ENCODE measurements at regions not wholly inside any gene's neighbourhood (a gene's known extent, or its start where the extent isn't known, plus 50 kb on each side); places are given as distances from the start of the nearest gene placed in this dataset.
"Not testable (repeated sequence)": the region's sequence is repeated elsewhere in the genome, so short reads cannot be mapped to it uniquely, and the experiment has no call there.

DNA sequence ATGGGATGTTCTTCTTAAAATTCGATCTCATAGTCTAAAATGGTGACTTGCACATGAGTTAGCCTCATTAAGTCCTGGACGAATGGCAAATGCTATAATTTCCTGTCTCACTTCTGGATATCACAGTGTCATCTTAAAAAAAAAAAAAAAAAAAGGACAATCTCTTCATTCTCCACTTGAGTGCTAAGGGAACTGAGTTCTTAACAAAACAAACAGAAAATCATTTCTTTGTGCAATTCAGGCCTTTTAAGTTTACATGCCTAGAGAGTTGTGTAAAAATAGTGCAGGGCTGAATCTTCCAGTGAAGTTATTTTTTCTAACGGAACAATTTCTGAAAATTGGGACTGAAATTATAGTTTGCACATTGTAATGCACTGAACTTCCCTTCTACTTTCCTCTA, 122.8 kb upstream of the FAT1 start:
- intact Hi-C loops (cut with DNase I) = no loop called here
- WGBS, 2 donors = 70 to 78% methylated on average over 3 of the region's 3 CpGs
- Histone ChIP-seq H3K27me3 (no peaks in the 10 kb centered on the region), H3K36me3 (replicated peaks in 1 of 2; ENCODE audit: insufficient read depth in 1 of 2, low read depth in 2 of 2) (no peaks in the 10 kb centered on the region), H3K9me3 (no peaks in the 10 kb centered on the region), H3K4me3 (no peak overlapping the region), H3K27ac (no peak overlapping the region), H3K4me1 (peaks cover 11% of the 10 kb centered on the region)
- DNase-seq = no peak
- no peak for TF ChIP-seq POLR2A (IDR thresholded peaks at IDR 0.05)
- TF ChIP-seq, protein P1, sequence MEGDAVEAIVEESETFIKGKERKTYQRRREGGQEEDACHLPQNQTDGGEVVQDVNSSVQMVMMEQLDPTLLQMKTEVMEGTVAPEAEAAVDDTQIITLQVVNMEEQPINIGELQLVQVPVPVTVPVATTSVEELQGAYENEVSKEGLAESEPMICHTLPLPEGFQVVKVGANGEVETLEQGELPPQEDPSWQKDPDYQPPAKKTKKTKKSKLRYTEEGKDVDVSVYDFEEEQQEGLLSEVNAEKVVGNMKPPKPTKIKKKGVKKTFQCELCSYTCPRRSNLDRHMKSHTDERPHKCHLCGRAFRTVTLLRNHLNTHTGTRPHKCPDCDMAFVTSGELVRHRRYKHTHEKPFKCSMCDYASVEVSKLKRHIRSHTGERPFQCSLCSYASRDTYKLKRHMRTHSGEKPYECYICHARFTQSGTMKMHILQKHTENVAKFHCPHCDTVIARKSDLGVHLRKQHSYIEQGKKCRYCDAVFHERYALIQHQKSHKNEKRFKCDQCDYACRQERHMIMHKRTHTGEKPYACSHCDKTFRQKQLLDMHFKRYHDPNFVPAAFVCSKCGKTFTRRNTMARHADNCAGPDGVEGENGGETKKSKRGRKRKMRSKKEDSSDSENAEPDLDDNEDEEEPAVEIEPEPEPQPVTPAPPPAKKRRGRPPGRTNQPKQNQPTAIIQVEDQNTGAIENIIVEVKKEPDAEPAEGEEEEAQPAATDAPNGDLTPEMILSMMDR (IDR thresholded peaks at IDR 0.05) = no peak
- no peak for ATAC-seq

DNA sequence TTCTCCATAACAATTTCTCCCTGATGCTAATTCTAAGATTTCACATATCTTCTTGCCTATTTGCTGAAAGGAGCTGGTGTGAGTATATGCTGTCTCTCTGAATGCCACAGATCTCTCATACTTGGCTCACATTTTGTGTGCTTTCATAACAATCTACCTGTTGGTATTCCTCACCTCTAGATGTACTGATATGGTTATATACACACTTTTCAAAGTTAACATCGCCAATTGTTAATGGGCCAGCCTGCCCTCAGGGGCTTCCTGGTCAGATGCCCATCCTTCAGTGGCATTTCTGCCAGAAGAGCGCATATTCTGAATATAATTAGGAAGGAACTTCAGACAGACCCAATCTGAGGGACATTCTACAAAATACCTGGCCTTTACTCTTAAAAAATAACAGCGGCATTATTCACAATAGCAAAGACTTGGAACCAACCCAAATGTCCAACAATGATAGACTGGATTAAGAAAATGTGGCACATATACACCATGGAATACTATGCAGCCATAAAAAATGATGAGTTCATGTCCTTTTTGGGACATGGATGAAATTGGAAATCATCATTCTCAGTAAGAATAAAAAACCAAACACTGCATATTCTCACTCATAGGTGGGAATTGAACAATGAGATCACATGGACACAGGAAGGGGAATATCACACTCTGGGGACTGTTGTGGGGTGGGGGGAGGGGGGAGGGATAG, 123.9 kb upstream of the FAT1 start:
- H3K27ac ChIP-seq; H3K4me3 ChIP-seq; ATAC-seq; H3K27me3 ChIP-seq; DNase-seq; intact Hi-C loops (cut with DNase I); H3K36me3 ChIP-seq (replicated peaks in 1 of 2; ENCODE audit: insufficient read depth in 1 of 2, low read depth in 2 of 2); H3K9me3 ChIP-seq: not testable (repeated sequence)
- peaks cover 11% of the 10 kb centered on the region for H3K4me1 ChIP-seq
- 93 to 98% methylated on average over 3 of the region's 3 CpGs for WGBS, 2 donors

DNA sequence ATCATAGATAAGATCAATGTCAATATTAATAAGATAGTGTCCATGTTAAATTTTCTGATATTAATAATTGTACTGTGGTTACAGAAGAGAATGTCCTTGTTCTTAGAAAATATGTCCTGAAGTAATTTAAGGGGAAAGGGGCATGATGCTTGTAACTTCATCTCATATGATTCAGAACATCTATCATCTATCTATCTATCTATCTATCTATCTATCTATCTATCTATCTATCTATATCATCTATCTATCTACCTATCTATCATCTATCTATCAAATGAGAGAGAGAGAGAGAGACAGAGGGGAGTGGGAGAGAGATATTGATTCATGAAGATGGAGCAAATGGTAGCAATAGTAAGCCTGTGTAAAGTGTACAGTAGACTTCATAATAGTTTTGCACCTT, 124.8 kb upstream of the FAT1 start:
- ATAC-seq (no peak), DNase-seq (no peak)
- Histone ChIP-seq H3K36me3 (replicated peaks in 1 of 2; ENCODE audit: insufficient read depth in 1 of 2, low read depth in 2 of 2) (no peaks in the 10 kb centered on the region), H3K4me3 (no peak overlapping the region), H3K27ac (no peak overlapping the region), H3K4me1 (peaks cover 11% of the 10 kb centered on the region), H3K27me3 (no peaks in the 10 kb centered on the region), H3K9me3 (no peaks in the 10 kb centered on the region)
- intact Hi-C loops (cut with DNase I) = no loop called here
- TF ChIP-seq POLR2A (IDR thresholded peaks at IDR 0.05) = no peak
- TF ChIP-seq, protein P1 (IDR thresholded peaks at IDR 0.05) = no peak

DNA sequence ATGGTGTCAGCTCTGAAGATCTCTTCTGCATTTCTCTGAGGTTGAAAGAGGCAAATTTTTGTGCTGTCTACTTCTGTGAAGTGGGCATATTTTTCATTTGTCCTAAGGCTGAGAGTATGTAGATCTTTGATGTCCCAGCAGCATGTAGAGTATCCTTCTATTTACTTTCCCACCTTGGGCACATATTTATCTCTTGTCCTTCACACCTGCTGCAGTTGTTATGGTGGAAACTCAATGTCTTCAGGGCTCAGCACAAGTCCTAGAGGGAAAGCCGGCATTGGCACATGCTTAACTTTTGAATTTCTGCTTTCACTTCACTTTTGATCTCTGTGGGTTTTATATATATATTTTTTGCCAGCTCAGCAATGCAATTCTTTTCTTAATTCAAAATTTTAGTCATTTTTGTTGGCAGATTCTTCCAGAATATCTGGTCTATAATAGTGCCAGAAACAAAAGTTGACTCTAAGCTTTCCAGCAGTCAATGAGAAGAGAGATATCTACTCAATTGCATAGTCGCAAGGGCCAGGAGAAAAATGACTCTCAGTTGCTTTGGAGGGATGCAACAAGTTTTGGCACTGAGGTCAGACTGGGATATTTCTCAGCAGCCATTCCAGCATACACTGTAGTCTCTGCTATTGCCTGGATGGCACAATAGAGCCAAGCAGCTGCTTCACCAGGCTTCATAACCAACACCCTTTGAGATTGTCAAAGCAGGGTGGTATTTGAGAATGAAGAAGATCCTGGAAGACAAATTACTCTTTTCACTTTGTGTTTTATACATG, 127.8 kb upstream of the FAT1 start:
- no peaks in the 10 kb centered on the region for H3K9me3 ChIP-seq
- H3K4me1 ChIP-seq = no peaks in the 10 kb centered on the region
- intact Hi-C loops (cut with DNase I) = no loop called here
- H3K4me3 ChIP-seq = no peak overlapping the region
- H3K27me3 ChIP-seq = no peaks in the 10 kb centered on the region
- no peaks in the 10 kb centered on the region for H3K36me3 ChIP-seq (replicated peaks in 1 of 2; ENCODE audit: insufficient read depth in 1 of 2, low read depth in 2 of 2)
- ATAC-seq = no peak
- DNase-seq = no peak
- H3K27ac ChIP-seq = no peak overlapping the region
- 78 to 80% methylated on average over 2 of the region's 2 CpGs for WGBS, 2 donors
- TF ChIP-seq POLR2A (IDR thresholded peaks at IDR 0.05) = no peak
- TF ChIP-seq, protein P1 (IDR thresholded peaks at IDR 0.05) = no peak

DNA sequence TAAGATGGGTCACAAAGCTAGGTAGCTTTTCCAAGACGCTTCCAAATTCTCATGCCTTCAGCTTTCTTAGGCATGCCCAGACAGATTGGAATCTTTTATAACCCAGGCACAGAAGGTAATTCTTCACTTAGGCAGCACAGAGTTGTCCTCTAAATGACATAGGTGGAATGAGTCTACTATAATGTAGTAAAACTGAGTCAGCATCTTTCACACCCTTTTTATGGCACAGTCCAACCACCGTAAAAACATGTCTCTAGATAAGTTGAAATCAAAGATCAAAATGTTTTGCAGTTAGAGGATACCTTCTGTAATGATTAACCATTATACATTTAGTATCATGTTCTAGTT, 128.4 kb upstream of the FAT1 start:
- no peaks in the 10 kb centered on the region for H3K36me3 ChIP-seq (replicated peaks in 1 of 2; ENCODE audit: insufficient read depth in 1 of 2, low read depth in 2 of 2)
- H3K4me1 ChIP-seq = no peaks in the 10 kb centered on the region
- WGBS, 2 donors = 47 to 55% methylated on average over 2 of the region's 2 CpGs
- TF ChIP-seq, protein P1 (IDR thresholded peaks at IDR 0.05) = no peak
- no peak for TF ChIP-seq POLR2A (IDR thresholded peaks at IDR 0.05)
- intact Hi-C loops (cut with DNase I) = no loop called here
- no peaks in the 10 kb centered on the region for H3K27me3 ChIP-seq
- H3K27ac ChIP-seq = no peak overlapping the region
- no peaks in the 10 kb centered on the region for H3K9me3 ChIP-seq
- DNase-seq (no peak), ATAC-seq (no peak)
- no peak overlapping the region for H3K4me3 ChIP-seq

Measured in body of pancreas (tissue), 4 donors.